ENCODE measurements at regions not wholly inside any gene's neighbourhood (a gene's known extent, or its start where the extent isn't known, plus 50 kb on each side); places are given as distances from the start of the nearest gene placed in this dataset.

DNA sequence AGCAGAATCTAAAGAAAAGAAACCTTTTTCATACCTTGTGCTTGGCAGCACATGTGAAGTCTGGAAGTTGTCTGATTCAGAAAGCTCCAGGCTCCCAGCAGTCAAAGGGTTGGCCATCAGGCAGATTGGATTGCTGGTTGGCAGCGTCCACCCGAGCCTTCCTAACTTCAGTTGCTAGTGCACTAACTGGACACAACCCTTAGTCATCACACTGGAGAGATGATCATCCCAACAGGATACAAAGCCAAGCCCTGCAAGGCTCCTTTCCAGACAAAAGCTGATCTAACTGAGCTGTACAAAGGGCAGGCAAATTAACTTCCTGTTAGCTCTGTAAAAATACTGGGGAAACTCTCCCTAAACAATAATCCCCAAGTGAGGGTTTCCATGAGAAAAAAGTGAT is 185.6 kb downstream of the SNX18 start:
- CTCF ChIA-PET, result interaction anchor here (0.6 to 1.8 kb wide), 4 partner anchors 8 to 186 kb away, joined by 3 to 11 read pairs (median 3); partner anchors contain the start of gene SNX18
- H3K27me3 ChIP-seq (ENCODE audit: control insufficient read depth, insufficient read depth, low read length), result no peaks in the 10 kb centered on the region
- TF ChIP-seq CTCF (IDR thresholded peaks at IDR 0.05; ENCODE audit: insufficient read depth, low read depth, low read length), result no peak
- POLR2A ChIA-PET, result interaction anchor here (0.6 kb wide), 1 partner anchor 76 kb away, joined by 3 read pairs; no protein-coding TSS in a partner anchor
- no peak overlapping the region for H3K4me3 ChIP-seq (ENCODE audit: low read depth, low read length)
- DNase-seq (ENCODE audit: low read depth), result peak; percentile 55
- no peaks in the 10 kb centered on the region for H3K36me3 ChIP-seq (ENCODE audit: control insufficient read depth, insufficient read depth, low read length)

GRCh38 chr5:54702470-54702869 is 184.9 kb downstream of the SNX18 start:
- Histone ChIP-seq H3K27me3 (ENCODE audit: control insufficient read depth, insufficient read depth, low read length) (no peaks in the 10 kb centered on the region), H3K4me3 (ENCODE audit: low read depth, low read length) (no peak overlapping the region), H3K36me3 (ENCODE audit: control insufficient read depth, insufficient read depth, low read length) (no peaks in the 10 kb centered on the region)
- TF ChIP-seq CTCF (IDR thresholded peaks at IDR 0.05; ENCODE audit: insufficient read depth, low read depth, low read length), result no peak
- ChIA-PET CTCF (interaction anchor here (1.3 to 1.8 kb wide), 2 partner anchors 143 to 186 kb away, joined by 4 to 11 read pairs; partner anchors contain the start of gene SNX18), POLR2A (no interaction called here)
- no peak for DNase-seq (ENCODE audit: low read depth)

DNA sequence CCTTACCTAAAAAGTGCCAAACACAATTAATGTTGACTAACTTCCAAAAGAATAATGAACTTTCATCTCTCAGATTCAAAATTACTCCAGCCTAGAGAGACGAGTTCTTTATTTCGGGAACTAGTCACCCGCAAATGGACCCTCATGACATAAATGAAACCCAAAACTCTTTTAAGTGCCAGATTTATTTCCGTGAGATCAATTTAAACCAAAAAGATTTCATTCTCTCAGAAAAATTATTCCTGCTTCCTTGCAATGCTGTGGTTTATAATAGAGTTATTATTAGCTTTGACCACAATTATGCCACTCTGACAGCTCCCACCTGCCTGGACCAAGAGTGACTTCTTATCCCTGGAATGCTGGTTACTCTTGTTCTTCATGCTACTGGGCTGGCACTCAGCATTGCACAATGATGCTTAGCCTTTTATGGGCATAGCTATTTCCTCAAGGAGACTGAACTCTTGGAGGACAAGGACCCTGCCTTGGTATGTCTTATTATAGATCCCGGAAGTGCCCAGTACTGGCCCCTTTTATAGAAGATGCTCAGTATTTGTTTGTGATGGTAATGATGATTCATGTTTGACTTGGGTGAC is 183.5 kb downstream of the SNX18 start:
- TF ChIP-seq CTCF (IDR thresholded peaks at IDR 0.05; ENCODE audit: insufficient read depth, low read depth, low read length), result no peak
- ChIA-PET POLR2A (no interaction called here), CTCF (interaction anchor here (0.9 to 1.3 kb wide), 2 partner anchors 28 to 144 kb away, joined by 3 to 4 read pairs; no protein-coding TSS in a partner anchor)
- Histone ChIP-seq H3K4me3 (ENCODE audit: low read depth, low read length) (no peak overlapping the region), H3K36me3 (ENCODE audit: control insufficient read depth, insufficient read depth, low read length) (no peaks in the 10 kb centered on the region), H3K27me3 (ENCODE audit: control insufficient read depth, insufficient read depth, low read length) (no peaks in the 10 kb centered on the region)
- DNase-seq (ENCODE audit: low read depth), result peak; percentile 81

GRCh38 chr5:54696931-54697330 is 179.4 kb downstream of the SNX18 start:
- CTCF ChIA-PET, result interaction anchor here (1.4 to 1.7 kb wide), 2 partner anchors 26 to 180 kb away, joined by 3 to 7 read pairs; partner anchors contain the start of gene SNX18
- POLR2A ChIA-PET, result interaction anchor here (0.6 kb wide), 1 partner anchor 39 kb away, joined by 3 read pairs; no protein-coding TSS in a partner anchor
- no peak for DNase-seq (ENCODE audit: low read depth)
- TF ChIP-seq CTCF (IDR thresholded peaks at IDR 0.05; ENCODE audit: insufficient read depth, low read depth, low read length), result no peak
- H3K4me3 ChIP-seq (ENCODE audit: low read depth, low read length), result no peak overlapping the region
- no peaks in the 10 kb centered on the region for H3K36me3 ChIP-seq (ENCODE audit: control insufficient read depth, insufficient read depth, low read length)
- no peaks in the 10 kb centered on the region for H3K27me3 ChIP-seq (ENCODE audit: control insufficient read depth, insufficient read depth, low read length)

DNA sequence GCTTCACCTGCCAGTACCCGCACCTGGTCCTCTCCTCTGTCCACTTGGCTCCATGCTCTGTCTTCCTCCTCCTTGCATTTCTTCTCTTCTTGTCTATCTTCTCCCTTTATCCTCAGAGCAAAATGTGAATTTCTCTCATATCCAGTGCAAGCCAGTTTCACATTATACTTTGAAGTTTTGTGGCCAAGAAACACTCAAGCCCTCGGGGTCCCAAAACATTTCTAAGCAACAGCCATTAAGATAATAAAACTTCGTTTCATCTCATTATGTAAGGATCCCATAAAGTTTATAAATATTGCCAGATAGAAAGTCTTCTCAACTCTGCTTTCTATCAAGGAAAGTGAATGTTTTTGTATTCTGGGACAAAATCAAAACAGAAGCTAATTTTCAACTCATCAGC is 178.8 kb downstream of the SNX18 start:
- Histone ChIP-seq H3K4me3 (ENCODE audit: low read depth, low read length) (no peak overlapping the region), H3K27me3 (ENCODE audit: control insufficient read depth, insufficient read depth, low read length) (no peaks in the 10 kb centered on the region), H3K36me3 (ENCODE audit: control insufficient read depth, insufficient read depth, low read length) (no peaks in the 10 kb centered on the region)
- no peak for TF ChIP-seq CTCF (IDR thresholded peaks at IDR 0.05; ENCODE audit: insufficient read depth, low read depth, low read length)
- ChIA-PET POLR2A (no interaction called here), CTCF (no interaction called here)
- no peak for DNase-seq (ENCODE audit: low read depth)
